NCI-H1092 (cell line): ENCODE measurements at regions not wholly inside any gene's neighbourhood (a gene's known extent, or its start where the extent isn't known, plus 50 kb on each side); places are given as distances from the start of the nearest gene placed in this dataset.
"Not testable (repeated sequence)": the region's sequence is repeated elsewhere in the genome, so short reads cannot be mapped to it uniquely, and the experiment has no call there.

Experiments
- DNase-seq: peaks from one replicate; lab custom pipeline; 2025; lab: John Stamatoyannopoulos, UW

GRCh38 chr3:94507354-94507753 is 444.5 kb downstream of the NSUN3 start:
- not testable (repeated sequence) for DNase-seq

- no peak for DNase-seq
Observed at GRCh38 chr3:94512876-94513275, 450.0 kb downstream of the NSUN3 start.

GRCh38 chr3:94513600-94513999 is 450.7 kb downstream of the NSUN3 start:
- DNase-seq = no peak

- no peak for DNase-seq
Observed at GRCh38 chr3:94515983-94516382, 453.1 kb downstream of the NSUN3 start.

- no peak for DNase-seq
Observed at GRCh38 chr3:94520364-94520763, 457.5 kb downstream of the NSUN3 start.

GRCh38 chr3:94522488-94522887 is 459.6 kb downstream of the NSUN3 start:
- no peak for DNase-seq

- no peak for DNase-seq
Observed at GRCh38 chr3:94524102-94524919, 461.4 kb downstream of the NSUN3 start.

GRCh38 chr3:94525043-94525442 is 462.2 kb downstream of the NSUN3 start:
- no peak for DNase-seq

- DNase-seq = no peak
Observed at GRCh38 chr3:94529816-94530215, 467.0 kb downstream of the NSUN3 start.

- DNase-seq = no peak
Observed at GRCh38 chr3:94532951-94533350, 470.1 kb downstream of the NSUN3 start.

GRCh38 chr3:94539937-94540336 is 477.1 kb downstream of the NSUN3 start:
- no peak for DNase-seq

GRCh38 chr3:94543161-94543560 is 480.3 kb downstream of the NSUN3 start:
- DNase-seq = no peak

- no peak for DNase-seq
Observed at GRCh38 chr3:94544131-94544789, 481.4 kb downstream of the NSUN3 start.

- DNase-seq = no peak
Observed at GRCh38 chr3:94548581-94549316, 485.9 kb downstream of the NSUN3 start.

- DNase-seq = no peak
Observed at GRCh38 chr3:94561094-94561493, 498.2 kb downstream of the NSUN3 start.

- no peak for DNase-seq
Observed at GRCh38 chr3:94564247-94564646, 501.4 kb downstream of the NSUN3 start.

GRCh38 chr3:94568041-94568440 is 505.2 kb downstream of the NSUN3 start:
- no peak for DNase-seq

- DNase-seq = no peak
Observed at GRCh38 chr3:94573337-94573736, 510.5 kb downstream of the NSUN3 start.

GRCh38 chr3:94587291-94587690 is 524.4 kb downstream of the NSUN3 start:
- no peak for DNase-seq

GRCh38 chr3:94593526-94594150 is 530.8 kb downstream of the NSUN3 start:
- DNase-seq = no peak

- DNase-seq = no peak
Observed at GRCh38 chr3:94596141-94596540, 533.3 kb downstream of the NSUN3 start.

GRCh38 chr3:94596887-94597566 is 534.2 kb downstream of the NSUN3 start:
- DNase-seq = no peak
